HG02610 (cell line): ENCODE measurements at regions not wholly inside any gene's neighbourhood (a gene's known extent, or its start where the extent isn't known, plus 50 kb on each side); places are given as distances from the start of the nearest gene placed in this dataset.
"Not testable (repeated sequence)": the region's sequence is repeated elsewhere in the genome, so short reads cannot be mapped to it uniquely, and the experiment has no call there.

Experiments used
- ATAC-seq: cut with Tn5 transposase; IDR thresholded peaks from one replicate; pipeline ENCODE4 v1.9.1; 2021; ENCODE audit warnings: mild to moderate bottlenecking, moderate library complexity; ENCODE audit not compliant: unreplicated experiment

- ATAC-seq, result no peak
Observed at GRCh38 chr1:189212606-189213005, 1265.1 kb downstream of the BRINP3 start.

GRCh38 chr1:189216886-189217285, 1260.8 kb downstream of the BRINP3 start:
- no peak for ATAC-seq

GRCh38 chr1:189217646-189218045, 1260.0 kb downstream of the BRINP3 start:
- ATAC-seq, result no peak

GRCh38 chr1:189220750-189221149, 1256.9 kb downstream of the BRINP3 start:
- no peak for ATAC-seq

- ATAC-seq, result not testable (repeated sequence)
Observed at GRCh38 chr1:189225794-189226145, 1251.9 kb downstream of the BRINP3 start.

GRCh38 chr1:189226779-189227178, 1250.9 kb downstream of the BRINP3 start:
- ATAC-seq, result no peak

- ATAC-seq, result peak; percentile 83
Observed at GRCh38 chr1:189237008-189237407, 1240.7 kb downstream of the BRINP3 start.

GRCh38 chr1:189253601-189254350, 1223.9 kb downstream of the BRINP3 start:
- no peak for ATAC-seq

- not testable (repeated sequence) for ATAC-seq
Observed at GRCh38 chr1:189261128-189261527, 1216.5 kb downstream of the BRINP3 start.

- ATAC-seq, result no peak
Observed at GRCh38 chr1:189269011-189269410, 1208.7 kb downstream of the BRINP3 start.

- ATAC-seq, result no peak
Observed at GRCh38 chr1:189274267-189274666, 1203.4 kb downstream of the BRINP3 start.

GRCh38 chr1:189275796-189276195, 1201.9 kb downstream of the BRINP3 start:
- ATAC-seq, result no peak

- ATAC-seq, result no peak
Observed at GRCh38 chr1:189289346-189289745, 1188.3 kb downstream of the BRINP3 start.

- ATAC-seq, result no peak
Observed at GRCh38 chr1:189301235-189301634, 1176.4 kb downstream of the BRINP3 start.

- ATAC-seq, result no peak
Observed at GRCh38 chr1:189305279-189305678, 1172.4 kb downstream of the BRINP3 start.

- no peak for ATAC-seq
Observed at GRCh38 chr1:189311915-189312314, 1165.7 kb downstream of the BRINP3 start.

- no peak for ATAC-seq
Observed at GRCh38 chr1:189312499-189312898, 1165.2 kb downstream of the BRINP3 start.

GRCh38 chr1:189313488-189313887, 1164.2 kb downstream of the BRINP3 start:
- ATAC-seq, result no peak

- no peak for ATAC-seq
Observed at GRCh38 chr1:189315035-189315901, 1162.4 kb downstream of the BRINP3 start.

GRCh38 chr1:189323091-189323490, 1154.6 kb downstream of the BRINP3 start:
- no peak for ATAC-seq

GRCh38 chr1:189331071-189331470, 1146.6 kb downstream of the BRINP3 start:
- not testable (repeated sequence) for ATAC-seq
